ENCODE measurements at regions not wholly inside any gene's neighbourhood (a gene's known extent, or its start where the extent isn't known, plus 50 kb on each side); places are given as distances from the start of the nearest gene placed in this dataset.
"Not testable (repeated sequence)": the region's sequence is repeated elsewhere in the genome, so short reads cannot be mapped to it uniquely, and the experiment has no call there.

GRCh38 chr6:3920321-3920720 lies 71.1 kb downstream of the FAM50B start:
- DNase-seq (ENCODE audit: low read depth): no peak

GRCh38 chr6:3921663-3922062 lies 72.5 kb downstream of the FAM50B start:
- no peak for DNase-seq (ENCODE audit: low read depth)

GRCh38 chr6:3922619-3923018 lies 73.4 kb downstream of the FAM50B start:
- not testable (repeated sequence) for DNase-seq (ENCODE audit: low read depth)

GRCh38 chr6:3925223-3926149 lies 76.3 kb downstream of the FAM50B start:
- DNase-seq (ENCODE audit: low read depth): not testable (repeated sequence)

- DNase-seq (ENCODE audit: low read depth): no peak
Measured at GRCh38 chr6:3926150-3926482, 76.9 kb downstream of the FAM50B start.

- no peak for DNase-seq (ENCODE audit: low read depth)
Measured at GRCh38 chr6:3928111-3928510, 78.9 kb downstream of the FAM50B start.

DNA sequence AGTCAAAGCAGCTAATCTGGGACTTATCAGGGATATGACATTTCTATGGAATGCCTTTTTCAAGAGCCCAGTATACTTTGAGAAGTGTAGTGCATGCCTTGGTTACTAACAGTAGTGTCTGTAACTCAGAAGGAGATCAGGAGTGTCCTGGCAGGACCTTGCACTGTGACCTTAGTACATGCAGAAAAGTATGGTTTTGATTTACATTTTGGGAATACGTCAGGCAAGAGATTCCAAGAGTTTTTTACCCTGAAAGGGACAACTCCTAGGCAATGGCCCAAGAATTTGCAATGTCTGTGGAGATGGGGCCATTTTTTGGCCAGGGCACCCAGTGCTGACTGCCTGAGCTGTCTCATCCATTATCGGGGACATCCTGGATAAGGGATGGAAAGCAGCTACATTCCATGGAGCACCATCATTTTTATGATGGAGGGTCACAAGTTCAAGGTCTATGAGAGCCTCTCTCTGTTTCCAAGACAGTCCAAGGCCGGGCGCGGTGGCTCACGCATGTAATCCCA lies 80.2 kb downstream of the FAM50B start:
- DNase-seq (ENCODE audit: low read depth): peak; percentile 97

DNA sequence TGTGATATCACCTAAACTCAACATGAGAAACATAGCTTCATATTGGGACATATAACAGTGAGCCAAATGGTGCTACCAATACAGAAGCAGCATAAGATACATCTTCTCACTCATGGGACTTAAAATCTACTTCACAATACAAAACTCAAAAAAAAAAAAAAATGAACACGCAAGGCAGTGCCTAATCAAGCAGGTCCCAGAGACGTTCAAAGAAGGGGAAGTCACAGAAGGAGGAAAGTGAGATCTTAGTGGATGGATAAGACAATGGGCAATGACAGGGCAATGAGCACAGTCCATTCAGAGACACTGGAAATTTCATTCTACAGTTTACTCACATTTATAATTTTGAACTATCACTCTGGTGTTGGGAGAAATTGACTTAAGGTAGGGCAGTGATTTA lies 88.3 kb downstream of the FAM50B start:
- DNase-seq (ENCODE audit: low read depth): no peak

- no peak for DNase-seq (ENCODE audit: low read depth)
Measured at GRCh38 chr6:3938715-3939367, 89.7 kb downstream of the FAM50B start.

DNA sequence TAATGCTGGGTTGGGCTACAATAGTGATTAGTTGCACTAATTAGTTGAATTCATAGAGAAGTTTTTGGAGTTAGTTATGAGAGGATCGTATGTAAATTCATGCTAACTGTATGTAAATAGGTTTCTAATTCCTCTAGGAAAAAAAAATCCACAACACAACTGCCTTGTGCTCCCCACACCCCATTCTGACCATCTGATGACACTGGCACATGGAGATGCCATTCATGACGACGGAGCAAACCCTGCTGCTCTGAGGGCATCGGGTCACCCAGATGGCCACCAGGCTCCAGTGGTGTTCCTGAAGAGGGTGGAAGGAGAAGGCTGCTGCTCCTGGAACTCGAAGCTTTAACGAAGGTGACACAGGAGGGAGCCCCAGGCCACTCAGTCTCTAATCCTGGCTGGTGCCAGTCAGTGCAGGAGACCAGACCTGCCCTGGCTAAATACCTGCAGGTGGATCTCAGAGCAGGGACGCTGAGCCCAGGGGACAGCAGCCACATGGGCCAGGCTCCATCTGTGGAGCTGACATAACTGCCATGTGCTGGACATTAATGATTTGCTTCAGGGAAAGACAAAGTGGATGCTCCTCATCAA lies 90.3 kb downstream of the FAM50B start:
- DNase-seq (ENCODE audit: low read depth): no peak

- no peak for DNase-seq (ENCODE audit: low read depth)
Measured at GRCh38 chr6:3939964-3940363, 90.8 kb downstream of the FAM50B start.

DNA sequence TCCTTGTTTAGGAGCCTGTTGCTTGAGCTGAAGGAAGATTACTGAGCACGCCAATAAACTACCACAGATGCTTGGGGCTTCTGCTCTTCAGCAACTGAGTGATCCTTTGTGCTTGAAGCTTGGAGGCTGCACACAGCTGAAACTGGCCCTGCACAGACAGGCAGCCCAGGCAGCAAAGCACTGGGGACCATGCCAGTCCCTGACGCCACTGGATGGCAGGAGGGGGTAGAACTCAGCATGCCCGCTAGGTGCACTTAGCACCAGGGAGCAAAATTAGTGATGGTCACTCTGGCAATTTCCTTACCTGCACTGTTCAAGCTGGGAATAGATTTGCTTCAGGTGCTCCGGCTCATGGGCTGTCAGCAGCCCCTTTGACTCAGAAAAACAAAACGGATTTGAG lies 91.5 kb downstream of the FAM50B start:
- DNase-seq (ENCODE audit: low read depth): no peak

DNA sequence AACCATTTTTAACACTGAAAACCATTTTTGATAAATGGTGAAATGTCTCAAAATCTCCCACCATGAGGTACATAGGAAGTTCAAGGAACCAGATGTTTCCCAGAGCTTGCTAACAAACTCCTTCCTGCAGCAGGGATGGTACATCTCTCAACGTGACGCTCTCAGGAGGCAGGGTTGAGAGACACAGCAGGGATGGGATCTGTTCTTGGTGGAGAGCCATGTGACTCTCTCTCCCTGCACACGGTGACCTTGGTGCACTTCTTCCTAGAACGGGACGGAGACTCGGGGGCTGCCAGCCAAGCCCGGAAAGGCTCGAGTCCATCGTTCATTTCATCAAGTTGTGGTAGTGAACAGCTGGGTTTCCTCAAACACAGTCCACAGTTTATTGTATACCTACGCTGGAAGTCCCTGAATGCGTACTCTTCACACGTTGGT lies 94.2 kb downstream of the FAM50B start:
- DNase-seq (ENCODE audit: low read depth): no peak

- no peak for DNase-seq (ENCODE audit: low read depth)
Measured at GRCh38 chr6:3944246-3944645, 95.1 kb downstream of the FAM50B start.

DNA sequence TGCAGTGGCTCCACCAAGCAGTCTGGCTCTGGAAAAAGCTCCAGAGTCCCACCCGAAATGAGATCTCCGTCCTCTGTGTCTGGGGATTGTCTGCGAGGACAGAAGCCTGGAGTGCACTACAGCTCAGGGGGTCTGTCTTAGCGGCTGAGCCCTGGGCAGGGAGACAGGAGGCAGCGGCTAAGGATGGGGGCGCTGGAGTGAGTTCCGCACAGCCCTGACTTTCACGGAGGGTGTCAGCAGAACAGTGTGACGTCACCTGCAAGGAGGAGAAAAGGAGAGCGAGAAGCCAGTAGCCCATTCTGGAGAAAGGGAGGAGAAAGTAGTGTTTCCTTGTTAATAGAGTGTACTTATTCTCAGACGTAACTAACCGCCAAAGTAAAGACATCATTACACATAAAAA lies 97.6 kb downstream of the FAM50B start:
- no peak for DNase-seq (ENCODE audit: low read depth)

GRCh38 chr6:3948866-3949265 lies 99.7 kb downstream of the FAM50B start:
- DNase-seq (ENCODE audit: low read depth): no peak

DNA sequence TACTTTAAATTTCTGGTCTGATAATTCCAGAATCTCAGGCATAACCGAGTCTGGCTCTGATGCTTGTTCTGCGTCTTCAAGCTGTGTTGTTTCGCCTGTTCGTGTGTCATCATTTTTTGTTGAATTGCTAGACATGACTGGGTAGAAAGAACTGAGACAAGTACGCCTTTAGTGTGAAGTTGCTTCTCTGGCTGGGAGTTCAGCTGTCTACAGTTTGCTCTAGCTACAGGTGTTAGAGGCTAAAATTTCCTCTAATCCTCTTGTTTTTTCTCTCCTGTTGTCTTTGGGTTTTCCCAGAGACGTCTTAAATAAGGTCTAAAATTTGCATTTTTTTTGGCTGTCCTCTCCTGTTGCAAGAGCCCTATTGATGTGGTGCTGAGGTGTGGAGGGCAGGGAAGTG lies 100.3 kb downstream of the FAM50B start:
- DNase-seq (ENCODE audit: low read depth): no peak

DNA sequence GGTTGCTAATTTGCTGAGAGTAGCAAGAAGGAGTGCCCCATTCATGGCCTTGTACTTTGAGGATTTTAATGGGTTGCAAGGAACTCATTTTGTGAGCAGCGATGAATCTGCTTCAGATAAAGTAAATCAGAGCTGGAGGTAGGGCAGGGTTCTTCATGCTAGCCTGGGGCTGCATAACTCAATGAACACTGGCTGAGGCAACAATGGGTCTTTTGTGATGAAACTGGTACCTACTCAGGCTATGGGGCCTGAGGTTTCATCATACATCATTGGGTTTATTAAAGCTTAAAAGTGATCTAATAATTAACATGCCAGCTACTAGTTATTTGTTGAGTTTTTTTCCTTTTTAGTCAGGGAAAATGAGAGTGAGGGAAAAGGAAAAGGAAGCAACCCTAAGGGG lies 106.9 kb downstream of the FAM50B start:
- no peak for DNase-seq (ENCODE audit: low read depth)

- DNase-seq (ENCODE audit: low read depth): no peak
Measured at GRCh38 chr6:3957321-3957720, 108.1 kb downstream of the FAM50B start.

DNA sequence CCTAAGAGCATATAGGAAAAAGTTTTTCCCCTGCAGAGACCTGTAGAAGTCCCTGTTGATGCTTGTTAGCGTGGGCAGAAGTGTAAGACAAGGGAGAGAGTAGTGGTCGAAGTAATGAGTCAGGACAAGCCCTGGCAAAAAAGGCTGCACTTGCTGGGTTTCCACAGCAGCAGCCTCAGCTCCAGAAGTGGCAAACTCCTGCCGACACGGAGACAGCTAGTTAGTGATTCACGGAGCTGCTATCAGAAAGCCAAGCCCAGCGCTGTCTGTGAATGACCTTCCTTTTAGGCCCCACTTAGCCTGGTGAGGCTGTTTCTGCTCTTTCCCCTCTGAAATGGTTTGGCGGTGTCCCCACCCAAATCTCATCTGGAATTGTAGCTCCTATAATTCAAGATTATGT lies 109.1 kb downstream of the FAM50B start:
- no peak for DNase-seq (ENCODE audit: low read depth)

- no peak for DNase-seq (ENCODE audit: low read depth)
Measured at GRCh38 chr6:3959385-3959784, 110.2 kb downstream of the FAM50B start.

GRCh38 chr6:3960754-3961361 lies 111.7 kb downstream of the FAM50B start:
- DNase-seq (ENCODE audit: low read depth): no peak
